Thoracic aorta (tissue), 2 donors: ENCODE measurements at regions not wholly inside any gene's neighbourhood (a gene's known extent, or its start where the extent isn't known, plus 50 kb on each side); places are given as distances from the start of the nearest gene placed in this dataset.

Experiments
- ATAC-seq: fragments of 150-250 bp; one replicate; pipeline ENCODE4 v1.8.0; 2017; ENCODE audit warnings: low read depth; ENCODE audit not compliant: insufficient number of reproducible peaks, low FRiP score
- DNase-seq: peaks from one replicate; pipeline ENCODE4 v3.0.0-alpha.2; 2020; ENCODE audit warnings: low spot score
- H3K27ac ChIP-seq, 2 donors: fragments of 200-600 bp; sonication (generic); 1 replicate in 1 of 2; 2 replicates in 1 of 2; pipeline ENCODE4 v1.5.1; 2016; ENCODE audit warnings: mild to moderate bottlenecking in 2 of 2, moderate library complexity in 2 of 2
- H3K27me3 ChIP-seq: fragments of 200-600 bp; sonication (generic); replicated peaks from 2 replicates; pipeline ENCODE4 v1.6.0; 2016; ENCODE audit warnings: mild to moderate bottlenecking; ENCODE audit not compliant: insufficient read depth
- H3K36me3 ChIP-seq: fragments of 200-600 bp; sonication (generic); one replicate; pipeline ENCODE4 v1.5.1; 2016
- H3K4me1 ChIP-seq, 2 donors: fragments of 200-600 bp; sonication (generic); 1 replicate in 1 of 2; 2 replicates in 1 of 2; pipeline versions ENCODE4 v1.5.1 to v1.6.0; 2016; ENCODE audit warnings: low read depth in 2 of 2, mild to moderate bottlenecking in 1 of 2; ENCODE audit not compliant: control insufficient read depth in 1 of 2
- H3K4me3 ChIP-seq: fragments of 200-600 bp; sonication (generic); 2 replicates; pipeline ENCODE4 v1.5.1; 2016; ENCODE audit warnings: mild to moderate bottlenecking
- H3K9me3 ChIP-seq: fragments of 200-600 bp; sonication (generic); 2 replicates; pipeline ENCODE4 v1.5.1; 2016
- TF ChIP-seq, protein P1 (sequence below): fragments of 200-600 bp; sonication (generic); IDR thresholded peaks from one replicate; pipeline ENCODE4 v1.5.1; 2019; ENCODE audit warnings: antibody characterized with exemption

DNA sequence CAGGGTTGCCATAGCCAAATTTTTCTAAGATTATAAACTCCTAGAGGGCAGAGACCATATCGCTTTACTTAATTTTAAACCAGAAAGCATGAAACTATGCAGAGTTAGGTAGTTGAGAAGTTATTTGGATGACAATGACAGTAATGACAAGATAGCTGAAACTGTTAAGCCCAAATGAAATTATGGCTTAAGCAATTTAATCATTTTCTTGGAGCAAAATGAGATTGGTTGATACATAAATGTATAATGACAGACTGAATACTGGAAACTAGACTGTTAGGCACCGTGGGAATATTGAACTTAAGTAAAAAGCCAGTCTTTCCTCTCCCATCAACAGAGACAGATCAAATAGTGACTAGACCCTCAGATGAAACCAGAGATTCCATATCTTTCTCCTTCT lies 670.3 kb upstream of the NRSN1 start:
- no peak overlapping the region for H3K4me3 ChIP-seq
- TF ChIP-seq, protein P1, sequence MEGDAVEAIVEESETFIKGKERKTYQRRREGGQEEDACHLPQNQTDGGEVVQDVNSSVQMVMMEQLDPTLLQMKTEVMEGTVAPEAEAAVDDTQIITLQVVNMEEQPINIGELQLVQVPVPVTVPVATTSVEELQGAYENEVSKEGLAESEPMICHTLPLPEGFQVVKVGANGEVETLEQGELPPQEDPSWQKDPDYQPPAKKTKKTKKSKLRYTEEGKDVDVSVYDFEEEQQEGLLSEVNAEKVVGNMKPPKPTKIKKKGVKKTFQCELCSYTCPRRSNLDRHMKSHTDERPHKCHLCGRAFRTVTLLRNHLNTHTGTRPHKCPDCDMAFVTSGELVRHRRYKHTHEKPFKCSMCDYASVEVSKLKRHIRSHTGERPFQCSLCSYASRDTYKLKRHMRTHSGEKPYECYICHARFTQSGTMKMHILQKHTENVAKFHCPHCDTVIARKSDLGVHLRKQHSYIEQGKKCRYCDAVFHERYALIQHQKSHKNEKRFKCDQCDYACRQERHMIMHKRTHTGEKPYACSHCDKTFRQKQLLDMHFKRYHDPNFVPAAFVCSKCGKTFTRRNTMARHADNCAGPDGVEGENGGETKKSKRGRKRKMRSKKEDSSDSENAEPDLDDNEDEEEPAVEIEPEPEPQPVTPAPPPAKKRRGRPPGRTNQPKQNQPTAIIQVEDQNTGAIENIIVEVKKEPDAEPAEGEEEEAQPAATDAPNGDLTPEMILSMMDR: no peak
- ATAC-seq (no peak), DNase-seq (no peak)
- no peaks in the 10 kb centered on the region for H3K9me3 ChIP-seq
- no peak overlapping the region for H3K27ac ChIP-seq
- H3K36me3 ChIP-seq: no peaks in the 10 kb centered on the region
- no peaks in the 10 kb centered on the region for H3K4me1 ChIP-seq
- H3K27me3 ChIP-seq: no peaks in the 10 kb centered on the region

DNA sequence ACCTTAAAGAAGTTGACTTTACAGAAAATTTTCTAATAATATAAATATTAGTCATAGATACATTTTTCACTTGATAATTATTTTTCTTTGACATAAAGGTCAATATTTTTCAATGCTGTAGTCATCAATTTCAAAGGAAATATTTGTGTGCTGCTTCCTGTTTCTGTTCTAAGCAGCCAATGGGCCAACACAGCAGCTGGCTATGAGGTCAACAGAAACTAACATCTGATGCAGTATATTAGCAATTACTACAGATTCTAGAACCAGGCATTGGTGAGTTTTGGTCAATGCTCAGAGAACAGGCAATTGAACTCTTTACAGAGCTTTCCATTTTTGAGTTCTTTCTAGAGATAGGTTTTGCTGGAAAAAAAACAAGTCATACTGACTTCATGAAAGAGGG lies 669.6 kb upstream of the NRSN1 start:
- Histone ChIP-seq H3K9me3 (no peaks in the 10 kb centered on the region), H3K36me3 (no peaks in the 10 kb centered on the region), H3K27me3 (no peaks in the 10 kb centered on the region), H3K4me3 (no peak overlapping the region), H3K4me1 (no peaks in the 10 kb centered on the region), H3K27ac (no peak overlapping the region)
- no peak for DNase-seq
- TF ChIP-seq, protein P1: no peak
- ATAC-seq: no peak

DNA sequence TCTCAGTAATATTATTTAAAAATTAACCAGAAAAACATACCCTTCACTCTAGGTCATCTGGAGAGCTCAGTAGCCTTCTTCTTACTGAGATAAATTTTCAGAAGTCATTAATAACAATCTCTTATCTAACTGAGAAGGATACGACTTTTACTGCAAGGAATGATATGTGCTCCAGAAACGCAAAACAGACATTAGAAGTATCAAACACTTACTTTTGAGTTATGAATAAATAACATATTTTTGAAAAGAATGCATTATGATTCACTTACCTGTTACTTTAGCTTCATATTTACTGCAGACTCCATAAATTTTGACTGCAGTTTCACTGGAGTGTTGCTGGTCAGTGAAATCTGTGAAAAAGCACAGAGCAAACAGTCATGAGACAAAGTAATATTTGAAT lies 668.7 kb upstream of the NRSN1 start:
- TF ChIP-seq, protein P1: no peak
- Histone ChIP-seq H3K4me3 (no peak overlapping the region), H3K9me3 (no peaks in the 10 kb centered on the region), H3K27ac (no peak overlapping the region), H3K27me3 (no peaks in the 10 kb centered on the region), H3K4me1 (no peaks in the 10 kb centered on the region), H3K36me3 (no peaks in the 10 kb centered on the region)
- DNase-seq (no peak), ATAC-seq (no peak)

DNA sequence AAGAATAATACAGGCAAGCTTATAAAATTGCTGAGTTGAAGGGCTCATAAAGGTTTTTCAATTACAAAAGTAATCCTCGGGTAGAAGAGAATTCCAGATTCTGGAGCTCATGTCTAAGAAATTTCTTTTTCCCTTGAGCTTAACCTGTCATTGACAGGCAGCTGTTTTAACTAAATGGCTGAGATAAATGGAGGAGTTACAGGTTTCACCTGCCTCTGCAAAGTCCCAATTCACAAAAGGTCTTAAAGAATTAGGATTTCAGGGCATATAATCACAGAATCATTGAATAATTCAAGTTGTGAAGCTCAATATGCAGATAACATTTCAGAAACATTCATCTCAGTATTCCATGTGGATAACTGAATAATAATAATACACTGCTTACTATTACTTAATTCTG lies 660.1 kb upstream of the NRSN1 start:
- Histone ChIP-seq H3K4me3 (no peak overlapping the region), H3K27ac (no peak overlapping the region), H3K9me3 (no peaks in the 10 kb centered on the region), H3K36me3 (no peaks in the 10 kb centered on the region), H3K4me1 (no peaks in the 10 kb centered on the region), H3K27me3 (no peaks in the 10 kb centered on the region)
- TF ChIP-seq, protein P1: no peak
- DNase-seq: no peak
- no peak for ATAC-seq

DNA sequence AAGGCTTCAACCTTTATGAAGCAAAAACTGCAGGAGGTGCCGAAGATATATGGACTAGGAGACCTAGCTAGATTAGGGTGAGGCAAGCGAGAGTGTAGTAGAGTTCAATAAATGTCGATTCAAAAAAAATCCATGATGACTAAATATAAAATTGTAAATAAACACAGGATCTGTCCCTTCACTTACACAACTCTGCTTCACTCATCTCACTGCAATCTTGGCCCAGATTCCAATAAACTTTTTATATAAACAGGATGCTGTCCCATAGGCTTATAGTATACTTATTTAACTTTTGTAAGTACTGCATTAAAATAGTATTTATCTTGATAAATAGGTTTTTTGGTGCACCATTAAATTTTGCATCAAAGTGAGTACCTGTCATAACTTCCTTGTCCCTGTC lies 648.4 kb upstream of the NRSN1 start:
- Histone ChIP-seq H3K27ac (no peak overlapping the region), H3K27me3 (no peaks in the 10 kb centered on the region), H3K4me3 (no peak overlapping the region), H3K36me3 (no peaks in the 10 kb centered on the region), H3K4me1 (no peaks in the 10 kb centered on the region), H3K9me3 (no peaks in the 10 kb centered on the region)
- ATAC-seq (no peak), DNase-seq (no peak)
- TF ChIP-seq, protein P1: no peak
